ENCODE measurements at regions not wholly inside any gene's neighbourhood (a gene's known extent, or its start where the extent isn't known, plus 50 kb on each side); places are given as distances from the start of the nearest gene placed in this dataset.

- no peak overlapping the region for H3K4me3 ChIP-seq
- H3K36me3 ChIP-seq, result no peaks in the 10 kb centered on the region
- no peak for TF ChIP-seq CTCF (IDR thresholded peaks at IDR 0.05)
- DNase-seq, result no peak
- intact Hi-C loops (cut with DNase I; ENCODE audit: low total_unique reads), result no loop called here
- no peak overlapping the region for H3K27ac ChIP-seq
- no peaks in the 10 kb centered on the region for H3K27me3 ChIP-seq
- H3K9me3 ChIP-seq, result no peaks in the 10 kb centered on the region
- no peaks in the 10 kb centered on the region for H3K4me1 ChIP-seq
Observed at GRCh38 chr5:165094782-165095181, 1589.4 kb downstream of the MAT2B start.

GRCh38 chr5:165101709-165102108 lies 1596.3 kb downstream of the MAT2B start:
- H3K9me3 ChIP-seq, result no peaks in the 10 kb centered on the region
- intact Hi-C loops (cut with DNase I; ENCODE audit: low total_unique reads), result no loop called here
- no peak for TF ChIP-seq CTCF (IDR thresholded peaks at IDR 0.05)

GRCh38 chr5:165104611-165105010 lies 1599.2 kb downstream of the MAT2B start:
- no peak overlapping the region for H3K27ac ChIP-seq
- no peak for DNase-seq
- H3K27me3 ChIP-seq, result no peaks in the 10 kb centered on the region
- no peaks in the 10 kb centered on the region for H3K4me1 ChIP-seq
- no peak for TF ChIP-seq CTCF (IDR thresholded peaks at IDR 0.05)
- intact Hi-C loops (cut with DNase I; ENCODE audit: low total_unique reads), result no loop called here
- H3K4me3 ChIP-seq, result no peak overlapping the region
- H3K36me3 ChIP-seq, result no peaks in the 10 kb centered on the region
- no peaks in the 10 kb centered on the region for H3K9me3 ChIP-seq

More at GRCh38 chr5:165101709-165102108, 1596.3 kb downstream of the MAT2B start:
- no peak for DNase-seq
- no peaks in the 10 kb centered on the region for H3K27me3 ChIP-seq
- no peak overlapping the region for H3K27ac ChIP-seq
- no peaks in the 10 kb centered on the region for H3K4me1 ChIP-seq
- H3K36me3 ChIP-seq, result no peaks in the 10 kb centered on the region
- H3K4me3 ChIP-seq, result no peak overlapping the region

GRCh38 chr5:165108809-165109208 lies 1603.4 kb downstream of the MAT2B start:
- TF ChIP-seq CTCF (IDR thresholded peaks at IDR 0.05), result no peak
- H3K27me3 ChIP-seq, result no peaks in the 10 kb centered on the region
- H3K4me3 ChIP-seq, result no peak overlapping the region
- intact Hi-C loops (cut with DNase I; ENCODE audit: low total_unique reads), result no loop called here
- H3K36me3 ChIP-seq, result no peaks in the 10 kb centered on the region
- no peaks in the 10 kb centered on the region for H3K9me3 ChIP-seq
- H3K27ac ChIP-seq, result no peak overlapping the region
- DNase-seq, result no peak
- H3K4me1 ChIP-seq, result no peaks in the 10 kb centered on the region

GRCh38 chr5:165119175-165119574 lies 1613.8 kb downstream of the MAT2B start:
- Histone ChIP-seq H3K4me1 (no peaks in the 10 kb centered on the region), H3K4me3 (no peak overlapping the region), H3K36me3 (no peaks in the 10 kb centered on the region), H3K27ac (no peak overlapping the region), H3K9me3 (no peaks in the 10 kb centered on the region), H3K27me3 (no peaks in the 10 kb centered on the region)
- no peak for TF ChIP-seq CTCF (IDR thresholded peaks at IDR 0.05)
- intact Hi-C loops (cut with DNase I; ENCODE audit: low total_unique reads), result no loop called here
- DNase-seq, result no peak

GRCh38 chr5:165126598-165126997 lies 1621.2 kb downstream of the MAT2B start:
- no peaks in the 10 kb centered on the region for H3K27me3 ChIP-seq
- H3K27ac ChIP-seq, result no peak overlapping the region
- intact Hi-C loops (cut with DNase I; ENCODE audit: low total_unique reads), result no loop called here
- no peak overlapping the region for H3K4me3 ChIP-seq
- DNase-seq, result no peak
- H3K4me1 ChIP-seq, result no peaks in the 10 kb centered on the region
- H3K36me3 ChIP-seq, result no peaks in the 10 kb centered on the region
- H3K9me3 ChIP-seq, result no peaks in the 10 kb centered on the region
- no peak for TF ChIP-seq CTCF (IDR thresholded peaks at IDR 0.05)

All from tibial artery (tissue), 4 donors.